HepG2 (cell line): ENCODE measurements at regions not wholly inside any gene's neighbourhood (a gene's known extent, or its start where the extent isn't known, plus 50 kb on each side); places are given as distances from the start of the nearest gene placed in this dataset.

Source experiments
- ATAC-seq: fragments of 200-7000 bp; cut with Tn5 transposase; 3 replicates; pipeline ENCODE4 v1.9.1; 2020; ENCODE audit warnings: mild to moderate bottlenecking, moderate library complexity
- BruUV-seq: library from RNA; stranded (reverse); fragments of 400-500 nt; replicated peaks from 2 replicates; lab custom pipeline; 2021; lab: Mats Ljungman, UMichigan
- CTCF ChIA-PET: fragments of 300-600 bp; formaldehyde crosslinking; extraction: SDS; loops from one replicate; lab custom pipeline; 2021; ENCODE audit warnings: low total read pairs, inconsistent platforms, low intra/inter-chr PET ratio; lab: Yijun Ruan, JAX
- POLR2A ChIA-PET: fragments of 350-600 bp; sonication (Branson Sonifier 250); formaldehyde crosslinking; loops from one replicate; lab custom pipeline; 2020; ENCODE audit warnings: antibody characterized with exemption, inconsistent platforms; lab: Yijun Ruan, JAX
- DNase-seq: peaks from one replicate; pipeline ENCODE4 v3.0.0-alpha.2; 2015; ENCODE audit warnings: low spot score
- FAIRE-seq: peaks from 3 replicates; lab custom pipeline; 2011; peaks lifted over from hg19 to GRCh38; lab: Jason Lieb, UNC
- H2AFZ ChIP-seq: one replicate; pipeline ENCODE4 v1.6.1; 2011; ENCODE audit warnings: low read length, inconsistent platforms
- H3K27ac ChIP-seq: fragments of 300-600 bp; 3 replicates; pipeline ENCODE4 v1.8.0; 2011; ENCODE audit warnings: mixed run types, mild to moderate bottlenecking, mixed read lengths, low read length, inconsistent platforms; ENCODE audit not compliant: insufficient read depth; ENCODE audit errors: extremely low read length
- H3K27me3 ChIP-seq, 2 experiments: fragments of 200-600 bp in 1 of 2; 2 replicates in 1 of 2; 3 replicates in 1 of 2; pipeline versions ENCODE4 v1.6.0 to v1.8.0; 2011; ENCODE audit warnings: low read length in 2 of 2, mild to moderate bottlenecking in 2 of 2, moderate library complexity in 2 of 2, inconsistent platforms in 1 of 2; ENCODE audit not compliant: insufficient read depth in 2 of 2, control insufficient read depth in 1 of 2
- H3K36me3 ChIP-seq, 2 experiments: fragments of 200-600 bp in 1 of 2; replicated peaks in 1 of 2; 2 replicates in 1 of 2; 3 replicates in 1 of 2; pipeline versions ENCODE4 v1.5.1 to v1.8.0; 2011; ENCODE audit warnings: low read length in 2 of 2, inconsistent platforms in 1 of 2; ENCODE audit not compliant: insufficient read depth in 2 of 2, control insufficient read depth in 1 of 2
- H3K4me1 ChIP-seq: 2 replicates; pipeline ENCODE4 v1.5.1; 2012; ENCODE audit warnings: low read length, inconsistent platforms; ENCODE audit not compliant: insufficient read depth
- H3K4me2 ChIP-seq: 2 replicates; pipeline ENCODE4 v1.6.0; 2011; ENCODE audit warnings: low read depth, low read length, inconsistent platforms
- H3K4me3 ChIP-seq, 3 experiments: fragments of 200-600 bp in 1 of 3; sonication (generic), shearing (Covaris generic) in 1 of 3; replicated peaks in 1 of 3; 2 replicates each; pipeline ENCODE4 v1.5.1; 2011 to 2016; ENCODE audit warnings: low read length in 3 of 3, inconsistent platforms in 2 of 3, low read depth in 2 of 3, mild to moderate bottlenecking in 2 of 3, control low read depth in 1 of 3, mixed read lengths in 1 of 3; ENCODE audit not compliant: insufficient read depth in 1 of 3
- H3K79me2 ChIP-seq: one replicate; pipeline ENCODE4 v1.6.1; 2011; ENCODE audit warnings: low read length, inconsistent platforms; ENCODE audit not compliant: insufficient read depth
- H3K9ac ChIP-seq: 2 replicates; pipeline ENCODE4 v1.6.0; 2011; ENCODE audit warnings: mild to moderate bottlenecking, low read depth, low read length, inconsistent platforms; ENCODE audit not compliant: insufficient read depth
- H3K9me3 ChIP-seq: 2 replicates; pipeline ENCODE4 v1.5.1; 2012; ENCODE audit warnings: mild to moderate bottlenecking, low read length
- H4K20me1 ChIP-seq: 2 replicates; pipeline ENCODE4 v1.6.0; 2011; ENCODE audit warnings: inconsistent platforms, mild to moderate bottlenecking, low read length, moderate library complexity; ENCODE audit not compliant: insufficient read depth
- CENPT ChIP-seq: sonication (generic); formaldehyde crosslinking; IDR thresholded peaks from 2 replicates; pipeline ENCODE4 v1.8.0; 2022; ENCODE audit warnings: low read depth, mild to moderate bottlenecking, moderate library complexity, missing genetic modification reagents
- CSRNP1 ChIP-seq: sonication (generic); formaldehyde crosslinking; IDR thresholded peaks from 2 replicates; pipeline ENCODE4 v1.8.1; 2023; ENCODE audit warnings: mild to moderate bottlenecking, missing genetic modification reagents
- CTCF ChIP-seq: sonication (generic); formaldehyde crosslinking; IDR thresholded peaks from 2 replicates; pipeline ENCODE4 v1.5.0; 2020; ENCODE audit warnings: mild to moderate bottlenecking, missing genetic modification reagents, moderate library complexity
- RAD21 ChIP-seq: fragments of 450-650 bp; formaldehyde crosslinking; IDR thresholded peaks from 2 replicates; pipeline ENCODE4 v1.5.0; 2020; ENCODE audit warnings: mild to moderate bottlenecking
- STAG1 ChIP-seq: sonication (generic); formaldehyde crosslinking; IDR thresholded peaks from 2 replicates; pipeline ENCODE4 v1.4.0; 2020; ENCODE audit warnings: missing genetic modification reagents
- ZHX1 ChIP-seq: sonication (generic); formaldehyde crosslinking; IDR thresholded peaks from 2 replicates; pipeline ENCODE4 v1.8.1; 2022; ENCODE audit warnings: low read depth, mild to moderate bottlenecking, missing genetic modification reagents
- ZNF484 ChIP-seq: sonication (generic); formaldehyde crosslinking; IDR thresholded peaks from 2 replicates; pipeline ENCODE4 v1.5.1; 2020; ENCODE audit warnings: mild to moderate bottlenecking, low read depth, missing genetic modification reagents, borderline replicate concordance
- ZNF563 ChIP-seq: sonication (generic); formaldehyde crosslinking; IDR thresholded peaks from 2 replicates; pipeline ENCODE4 v1.8.0; 2022; ENCODE audit warnings: mild to moderate bottlenecking, moderate library complexity, missing genetic modification reagents
- ZNF800 ChIP-seq: sonication (generic); formaldehyde crosslinking; IDR thresholded peaks from 2 replicates; pipeline ENCODE4 v1.4.0; 2020; ENCODE audit warnings: missing genetic modification reagents
- WGBS: methylation state at CpG from one replicate; pipeline ENCODE4 v1.1.6; 2017; ENCODE audit warnings: low lambda C conversion rate; 5-methylcytosine and 5-hydroxymethylcytosine counted together
- in situ Hi-C: cut with HindIII; loops from 2 replicates; pipeline ENCODE4 v1.10.0; 2017; ENCODE audit warnings: low pct_unique_long_range_greater_than_20kb; ENCODE audit not compliant: extremely low pct_ligation_motif_present
- intact Hi-C: fragments of 100-400 bp; cut with micrococcal nuclease; formaldehyde crosslinking; loops from one replicate; pipeline ENCODE4 v1.10.0; 2022; ENCODE audit not compliant: unreplicated experiment

- TF ChIP-seq ZNF484 (CRISPR knock-in tag) (no peak), CSRNP1 (CRISPR knock-in tag) (no peak), ZHX1 (CRISPR knock-in tag) (no peak), CENPT (CRISPR knock-in tag) (no peak)
Measured at GRCh38 chr7:67786021-67786420, 789.4 kb downstream of the TYW1 start (continued).

- CTCF ChIA-PET = no interaction called here
- ATAC-seq (0 out of 3 replicates have a peak, but pooled peaks have one; percentile 46), FAIRE-seq (no peak), DNase-seq (no peak)
- Histone ChIP-seq H3K27ac (no peak overlapping the region), H3K4me1 (no peaks in the 10 kb centered on the region), H3K79me2 (no peaks in the 10 kb centered on the region), H3K27me3 (peaks cover 1 to 5% of the 10 kb centered on the region in 2 experiments; a peak in 1 of 5 replicates), H3K4me3 (no peak overlapping the region), H3K4me2 (no peak overlapping the region), H3K9me3 (no peaks in the 10 kb centered on the region), H3K9ac (no peak overlapping the region), H4K20me1 (no peaks in the 10 kb centered on the region), H2AFZ (no peak overlapping the region), H3K36me3 (no peaks in the 10 kb centered on the region)
- BruUV-seq = no TSS peak
- TF ChIP-seq CTCF (peak; percentile 43), ZNF563 (no peak), STAG1 (CRISPR knock-in tag) (peak; percentile 71), ZNF800 (CRISPR knock-in tag) (no peak), RAD21 (0 out of 2 replicates have a peak, but pooled peaks have one; percentile 31)
- intact Hi-C loops = no loop called here
- WGBS = 43% methylated on average over 11 of the region's 11 CpGs
- in situ Hi-C loops = no loop called here
- POLR2A ChIA-PET = no interaction called here
Measured at GRCh38 chr7:67788669-67789068, 792.0 kb downstream of the TYW1 start.
